H9 (cell line): ENCODE measurements at regions not wholly inside any gene's neighbourhood (a gene's known extent, or its start where the extent isn't known, plus 50 kb on each side); places are given as distances from the start of the nearest gene placed in this dataset.

ENCODE experiments used
- DNase-seq: peaks from one replicate; pipeline ENCODE4 v3.0.0-alpha.2; 2017
- H2AFZ ChIP-seq: one replicate; pipeline ENCODE4 v1.6.1; 2013; ENCODE audit warnings: mild to moderate bottlenecking, low read length, control low read depth, moderate library complexity
- H2AK5ac ChIP-seq: 2 replicates; pipeline ENCODE4 v1.6.1; 2013; ENCODE audit warnings: low read length, control low read depth, mixed read lengths; ENCODE audit not compliant: insufficient read length
- H2BK120ac ChIP-seq: one replicate; pipeline ENCODE4 v1.6.1; 2013; ENCODE audit warnings: low read depth, mild to moderate bottlenecking, low read length, control low read depth, inconsistent platforms; ENCODE audit not compliant: poor library complexity, severe bottlenecking
- H2BK12ac ChIP-seq: 2 replicates; pipeline ENCODE4 v1.6.1; 2013; ENCODE audit warnings: low read length, control low read depth, mixed read lengths, low read depth; ENCODE audit not compliant: insufficient read length
- H2BK15ac ChIP-seq: 2 replicates; pipeline ENCODE4 v1.6.1; 2013; ENCODE audit warnings: low read depth, low read length, control low read depth
- H2BK20ac ChIP-seq: one replicate; pipeline ENCODE4 v1.6.1; 2013; ENCODE audit warnings: low read depth, mild to moderate bottlenecking, low read length, control low read depth, inconsistent platforms; ENCODE audit not compliant: poor library complexity, severe bottlenecking
- H2BK5ac ChIP-seq: 2 replicates; pipeline ENCODE4 v1.6.1; 2013; ENCODE audit warnings: low read length, control low read depth, mixed read lengths; ENCODE audit not compliant: insufficient read length
- H3K14ac ChIP-seq: 2 replicates; pipeline ENCODE4 v1.6.1; 2013; ENCODE audit warnings: low read length, control low read depth; ENCODE audit not compliant: insufficient read depth
- H3K18ac ChIP-seq: 2 replicates; pipeline ENCODE4 v1.6.1; 2013; ENCODE audit warnings: low read depth, mild to moderate bottlenecking, mixed read lengths, low read length, control low read depth; ENCODE audit not compliant: insufficient read length
- H3K23ac ChIP-seq: 2 replicates; pipeline ENCODE4 v1.6.1; 2013; ENCODE audit warnings: low read length, control low read depth, mixed read lengths, low read depth; ENCODE audit not compliant: insufficient read length
- H3K23me2 ChIP-seq: 2 replicates; pipeline ENCODE4 v1.6.1; 2013; ENCODE audit warnings: low read depth, mild to moderate bottlenecking, mixed read lengths, low read length, control low read depth; ENCODE audit not compliant: insufficient read length, poor library complexity, severe bottlenecking
- H3K27ac ChIP-seq: 2 replicates; pipeline ENCODE4 v1.5.1; 2013; ENCODE audit warnings: low read length, control low read depth, mixed read lengths, low read depth; ENCODE audit not compliant: insufficient read length
- H3K27me3 ChIP-seq: 2 replicates; pipeline ENCODE4 v1.6.1; 2013; ENCODE audit warnings: low read length, control low read depth, inconsistent platforms; ENCODE audit not compliant: insufficient read depth
- H3K4ac ChIP-seq: 2 replicates; pipeline ENCODE4 v1.6.1; 2013; ENCODE audit warnings: low read depth, mild to moderate bottlenecking, control low read depth, inconsistent platforms, low read length, moderate library complexity
- H3K4me1 ChIP-seq: 2 replicates; pipeline ENCODE4 v1.6.1; 2013; ENCODE audit warnings: low read length, control low read depth, inconsistent platforms; ENCODE audit not compliant: insufficient read depth
- H3K4me2 ChIP-seq: 2 replicates; pipeline ENCODE4 v1.6.1; 2013; ENCODE audit warnings: low read length, control low read depth, mixed read lengths; ENCODE audit not compliant: insufficient read length, insufficient read depth
- H3K56ac ChIP-seq: 2 replicates; pipeline ENCODE4 v1.6.1; 2013; ENCODE audit warnings: low read depth, mild to moderate bottlenecking, mixed read lengths, low read length, control low read depth; ENCODE audit not compliant: insufficient read length
- H3K79me1 ChIP-seq: 2 replicates; pipeline ENCODE4 v1.6.1; 2013; ENCODE audit warnings: low read depth, mild to moderate bottlenecking, moderate library complexity, low read length, control low read depth, inconsistent platforms; ENCODE audit not compliant: insufficient read depth, poor library complexity, severe bottlenecking
- H3K79me2 ChIP-seq: 2 replicates; pipeline ENCODE4 v1.6.1; 2013; ENCODE audit warnings: low read length, control low read depth, inconsistent platforms; ENCODE audit not compliant: insufficient read depth
- H3K9ac ChIP-seq: 2 replicates; pipeline ENCODE4 v1.6.1; 2013; ENCODE audit warnings: low read length, control low read depth, mixed read lengths; ENCODE audit not compliant: insufficient read length; ENCODE audit errors: extremely low read depth
- H3K9me3 ChIP-seq: one replicate; pipeline ENCODE4 v1.6.1; 2013; ENCODE audit warnings: low read depth, low read length, inconsistent platforms; ENCODE audit not compliant: control insufficient read depth
- H3T11ph ChIP-seq: one replicate; pipeline ENCODE4 v1.6.1; 2013; ENCODE audit warnings: mild to moderate bottlenecking, low read length, control low read depth, inconsistent platforms
- H4K20me1 ChIP-seq: one replicate; pipeline ENCODE4 v1.6.1; 2013; ENCODE audit not compliant: control insufficient read depth, insufficient read length, insufficient read depth
- H4K5ac ChIP-seq: 2 replicates; pipeline ENCODE4 v1.6.1; 2013; ENCODE audit warnings: low read depth, mild to moderate bottlenecking, mixed read lengths, low read length, control low read depth; ENCODE audit not compliant: insufficient read length
- H4K8ac ChIP-seq: replicated peaks from 2 replicates; pipeline ENCODE4 v1.6.1; 2013; ENCODE audit warnings: low read length, control low read depth, mixed read lengths, low read depth; ENCODE audit not compliant: insufficient read length
- H4K91ac ChIP-seq: 2 replicates; pipeline ENCODE4 v1.6.1; 2013; ENCODE audit warnings: low read depth, mild to moderate bottlenecking, moderate library complexity, mixed read lengths, low read length, control low read depth; ENCODE audit not compliant: insufficient read length
- H3K27ac Mint-ChIP-seq, 3 experiments: 2 replicates in 2 of 3; 3 replicates in 1 of 3; pipeline ENCODE4 v1.8.0; 2020 to 2021; ENCODE audit warnings: mixed read lengths in 3 of 3, mild to moderate bottlenecking in 1 of 3, moderate library complexity in 1 of 3
- H3K27me3 Mint-ChIP-seq: 2 replicates; pipeline ENCODE4 v1.8.0; 2021; ENCODE audit warnings: low read depth, mild to moderate bottlenecking, moderate library complexity, mixed read lengths
- H3K36me3 Mint-ChIP-seq, 3 experiments: 2 replicates in 2 of 3; 3 replicates in 1 of 3; pipeline ENCODE4 v1.8.0; 2020 to 2021; ENCODE audit warnings: low read depth in 3 of 3, mixed read lengths in 3 of 3; ENCODE audit not compliant: insufficient read depth in 1 of 3
- H3K4me1 Mint-ChIP-seq, 2 experiments: 2 replicates each; pipeline ENCODE4 v1.8.0; 2020; ENCODE audit warnings: mixed read lengths in 2 of 2
- H3K4me3 Mint-ChIP-seq, 2 experiments: 2 replicates in 1 of 2; 3 replicates in 1 of 2; pipeline ENCODE4 v1.8.0; 2020 to 2021; ENCODE audit warnings: mild to moderate bottlenecking in 2 of 2, mixed read lengths in 2 of 2, moderate library complexity in 1 of 2
- H3K9me3 Mint-ChIP-seq, 2 experiments: 2 replicates in 1 of 2; 3 replicates in 1 of 2; pipeline ENCODE4 v1.8.0; 2020; ENCODE audit warnings: mild to moderate bottlenecking in 2 of 2, mixed read lengths in 2 of 2, moderate library complexity in 1 of 2
- CTCF ChIP-seq: fragments of 200-600 bp; sonication (generic); conservative IDR thresholded peaks from 3 replicates; pipeline ENCODE4 v1.8.0; 2021; ENCODE audit warnings: antibody characterized with exemption, mild to moderate bottlenecking
- WGBS: extraction: QIAGEN DNeasy Blood & Tissue Kit; methylation state at CpG from one replicate; pipeline ENCODE4 v1.1.7; 2013; ENCODE audit warnings: missing lambda C conversion rate, low lambda C conversion rate, mixed read lengths; ENCODE audit not compliant: insufficient read length; ENCODE audit errors: extremely low coverage; 5-methylcytosine and 5-hydroxymethylcytosine counted together

- no peak overlapping the region for H3T11ph ChIP-seq
- H3K9me3 ChIP-seq, result no peaks in the 10 kb centered on the region
- no CpG with 5 or more reads among the region's 6 CpGs for WGBS
Observed at GRCh38 chr17:33633446-33633845, 340.4 kb upstream of the ASIC2 start.

More at GRCh38 chr17:33633446-33633845, 340.4 kb upstream of the ASIC2 start:
- no peaks in the 10 kb centered on the region for H4K20me1 ChIP-seq
- H3K23ac ChIP-seq, result no peak overlapping the region
- H2AFZ ChIP-seq, result no peak overlapping the region
- no peak overlapping the region for H2BK20ac ChIP-seq
- H3K4me2 ChIP-seq, result no peak overlapping the region
- no peaks in the 10 kb centered on the region for H3K79me1 ChIP-seq
- no peaks in the 10 kb centered on the region for H3K23me2 ChIP-seq
- H3K9me3 Mint-ChIP-seq, result peaks cover 12 to 21% of the 10 kb centered on the region in 2 experiments
- no peaks in the 10 kb centered on the region for H3K27me3 ChIP-seq
- H3K27me3 Mint-ChIP-seq, result peaks cover 2% of the 10 kb centered on the region; the same call in 1 of the 2 replicates
- no peak for DNase-seq
- no peaks in the 10 kb centered on the region for H3K79me2 ChIP-seq
- no peak overlapping the region for H2BK5ac ChIP-seq
- TF ChIP-seq CTCF, result no peak
- H3K9ac ChIP-seq, result no peak overlapping the region
- no peak overlapping the region for H2BK12ac ChIP-seq
- H3K4me3 Mint-ChIP-seq, result no peak overlapping the region
- no peak overlapping the region for H4K5ac ChIP-seq
- no peak overlapping the region for H3K14ac ChIP-seq
- no peak overlapping the region for H2BK15ac ChIP-seq
- H4K8ac ChIP-seq, result no peak overlapping the region
- H3K18ac ChIP-seq, result no peak overlapping the region
- H3K27ac ChIP-seq, result no peak overlapping the region
- no peak overlapping the region for H3K4ac ChIP-seq
- H3K27ac Mint-ChIP-seq, result no peak overlapping the region
- H3K4me1 Mint-ChIP-seq, result peaks cover 4 to 5% of the 10 kb centered on the region in 2 experiments
- H3K4me1 ChIP-seq, result no peaks in the 10 kb centered on the region
- no peak overlapping the region for H4K91ac ChIP-seq
- H3K56ac ChIP-seq, result no peak overlapping the region
- no peak overlapping the region for H2BK120ac ChIP-seq
- H3K36me3 Mint-ChIP-seq, result peaks cover 5 to 12% (median 9%) of the 10 kb centered on the region in 3 experiments
- no peak overlapping the region for H2AK5ac ChIP-seq
